Hematopoietic multipotent progenitor cell treated with erythropoietin and hydrocortisone succinate and interleukin-3 and kit ligand, for 6 days (in vitro differentiated cells): ENCODE measurements at regions not wholly inside any gene's neighbourhood (a gene's known extent, or its start where the extent isn't known, plus 50 kb on each side); places are given as distances from the start of the nearest gene placed in this dataset.
A peak's percentile ranks its signal among the peaks of the same experiment; 100 is the strongest.
"Not testable (repeated sequence)": the region's sequence is repeated elsewhere in the genome, so short reads cannot be mapped to it uniquely, and the experiment has no call there.

Experiments
- DNase-seq: peaks from one replicate; pipeline ENCODE4 v3.0.0-alpha.2; 2015

DNA sequence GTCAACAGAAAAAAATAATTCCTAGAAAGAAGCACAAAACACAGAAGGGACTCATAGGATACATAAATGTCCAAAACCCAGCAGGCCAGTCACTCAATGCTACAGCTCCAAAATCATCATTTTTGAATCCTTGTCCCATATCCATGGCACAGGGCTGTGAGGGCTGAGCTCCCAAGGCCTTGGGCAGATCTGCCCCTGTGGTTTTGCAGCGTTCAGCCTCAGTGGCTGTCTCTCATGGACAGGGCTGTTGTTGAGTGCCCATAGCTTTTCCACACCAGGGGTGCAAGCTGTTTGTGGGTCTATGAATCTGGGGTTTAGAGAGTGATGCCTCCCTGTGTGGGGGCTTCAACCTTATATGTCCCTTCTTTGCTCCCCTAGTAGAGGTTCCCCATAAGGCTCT lies 243.2 kb downstream of the CWH43 start:
- not testable (repeated sequence) for DNase-seq

DNA sequence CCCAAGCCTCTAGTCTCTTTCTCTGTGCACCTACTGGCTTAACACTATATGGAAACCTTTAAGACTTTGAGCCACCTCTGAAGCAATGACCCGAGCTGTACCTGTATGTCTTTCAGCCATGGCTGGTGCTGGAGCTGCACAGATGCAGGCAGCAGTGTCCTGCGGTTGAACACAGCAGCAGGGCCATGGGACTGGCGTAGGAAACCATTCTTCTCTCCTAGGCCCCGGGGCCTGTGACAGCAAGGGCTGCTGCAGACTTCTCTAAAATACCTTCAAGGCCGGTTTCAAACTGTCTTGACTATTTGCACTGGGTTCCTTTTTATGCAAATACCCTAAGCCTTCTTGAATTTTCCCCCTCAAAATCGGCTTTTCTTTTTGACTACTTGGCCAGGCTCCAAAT lies 243.6 kb downstream of the CWH43 start:
- DNase-seq, result not testable (repeated sequence)

DNA sequence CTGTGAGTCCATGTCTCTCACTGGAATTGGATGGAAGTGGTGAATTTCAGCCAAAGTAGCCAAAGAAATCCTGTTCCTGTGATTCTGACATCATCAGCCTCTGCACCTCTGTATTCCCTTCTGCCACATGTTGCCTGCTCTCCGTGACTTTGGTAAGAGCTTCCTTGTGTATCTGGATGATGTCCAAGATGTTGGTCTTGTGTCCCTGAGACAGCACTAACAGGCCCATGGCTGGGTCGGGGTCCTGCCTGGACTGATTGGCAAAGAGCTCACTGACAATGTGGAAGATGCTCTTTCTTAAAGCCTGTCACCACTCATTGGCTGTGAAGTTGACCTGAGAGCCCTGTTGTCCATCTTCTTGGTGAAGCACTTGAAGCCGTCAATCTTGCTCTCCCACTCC lies 247.3 kb downstream of the CWH43 start:
- DNase-seq, result not testable (repeated sequence)

DNA sequence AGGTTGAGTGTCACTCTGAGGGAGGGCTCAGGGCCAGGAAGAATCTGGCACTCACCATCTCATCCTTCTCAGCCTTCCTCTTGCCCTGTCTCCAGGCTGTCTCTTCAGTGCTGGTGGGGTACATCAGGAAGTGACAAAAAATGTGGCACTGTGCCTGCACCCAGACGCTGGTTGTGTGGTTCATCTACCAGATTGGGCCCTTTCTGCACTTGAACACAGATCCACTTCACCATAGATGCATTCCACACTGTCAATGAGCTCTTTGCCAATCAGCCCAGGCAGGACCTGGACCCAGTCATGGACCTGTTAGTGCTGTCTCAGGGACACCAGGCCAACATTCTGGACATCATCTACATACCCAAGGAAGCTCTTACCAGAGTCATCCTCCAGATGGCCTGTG lies 247.7 kb downstream of the CWH43 start:
- DNase-seq, result not testable (repeated sequence)

DNA sequence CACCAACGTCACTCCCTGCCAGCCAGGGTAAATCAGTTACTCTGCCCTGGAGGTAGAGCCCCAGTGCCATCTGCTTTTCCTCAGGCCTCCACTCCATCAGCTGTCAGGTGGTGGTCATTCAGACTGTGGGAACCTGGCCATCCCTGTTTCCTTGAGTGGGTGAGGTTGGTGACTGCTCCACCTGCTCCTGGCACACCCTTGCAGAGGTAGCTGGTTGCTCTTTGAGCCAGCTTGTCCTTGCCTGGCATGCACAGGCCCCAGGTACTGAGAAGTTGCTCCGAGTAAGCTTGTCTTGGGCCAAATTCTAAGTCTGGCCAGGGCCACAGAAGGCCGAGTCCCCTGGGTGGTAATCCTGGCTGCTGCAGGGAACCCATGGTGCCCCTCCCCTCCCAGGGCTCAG lies 248.3 kb downstream of the CWH43 start:
- DNase-seq, result not testable (repeated sequence)

DNA sequence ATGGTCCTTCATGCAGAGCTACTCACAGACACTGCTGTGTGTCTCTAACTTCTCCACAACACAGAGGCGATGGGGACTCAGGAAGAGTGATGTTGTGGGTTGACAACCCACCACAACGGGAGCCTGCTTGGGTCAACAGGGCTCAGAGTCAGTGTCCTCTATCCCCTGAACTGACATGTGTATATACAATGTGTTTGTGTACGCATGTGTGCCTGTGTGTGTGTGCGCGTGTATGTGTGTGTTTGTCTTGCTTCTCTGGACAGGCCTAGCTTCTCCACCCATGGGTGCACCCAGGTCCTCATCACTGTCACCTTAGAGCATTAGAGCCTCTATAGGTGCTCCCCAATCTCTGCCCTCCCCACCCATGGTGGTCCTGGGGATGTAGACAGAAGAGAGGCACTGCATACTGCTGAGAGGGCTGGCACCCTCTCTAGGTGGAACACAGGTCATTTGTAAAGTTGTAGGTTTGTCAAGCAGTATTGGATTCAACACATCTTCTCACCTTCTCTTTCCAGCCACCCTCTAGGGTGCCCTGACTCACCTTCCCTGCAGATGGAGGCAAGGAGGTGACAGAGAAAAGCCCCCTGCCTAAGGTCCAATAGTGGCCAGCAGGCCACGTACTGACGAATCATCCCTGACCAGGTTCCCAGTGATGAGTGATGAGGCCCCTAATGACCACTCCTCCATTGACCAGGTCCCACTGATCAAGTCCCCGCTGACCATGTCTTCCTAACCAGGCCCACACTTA lies 249.5 kb downstream of the CWH43 start:
- DNase-seq, result not testable (repeated sequence)

DNA sequence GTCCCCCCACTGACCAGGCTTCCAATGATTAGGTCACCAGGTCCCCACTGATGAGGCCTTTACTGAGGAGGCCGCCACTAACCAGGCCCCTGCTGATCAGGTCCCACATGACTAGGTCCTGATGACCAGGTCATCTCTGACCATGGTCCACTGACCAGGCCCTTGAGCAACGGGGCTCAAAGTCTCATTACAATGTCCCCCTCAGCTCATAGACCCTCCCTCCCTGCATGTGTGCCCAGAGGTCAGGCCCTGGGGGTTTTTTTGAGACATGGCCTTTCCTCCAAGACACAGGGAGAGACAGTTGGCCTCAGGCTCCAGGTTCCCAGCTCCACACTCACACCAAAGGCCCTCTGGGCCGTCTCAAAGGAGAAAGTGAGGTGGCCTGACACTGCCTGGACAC lies 250.4 kb downstream of the CWH43 start:
- DNase-seq, result not testable (repeated sequence)

DNA sequence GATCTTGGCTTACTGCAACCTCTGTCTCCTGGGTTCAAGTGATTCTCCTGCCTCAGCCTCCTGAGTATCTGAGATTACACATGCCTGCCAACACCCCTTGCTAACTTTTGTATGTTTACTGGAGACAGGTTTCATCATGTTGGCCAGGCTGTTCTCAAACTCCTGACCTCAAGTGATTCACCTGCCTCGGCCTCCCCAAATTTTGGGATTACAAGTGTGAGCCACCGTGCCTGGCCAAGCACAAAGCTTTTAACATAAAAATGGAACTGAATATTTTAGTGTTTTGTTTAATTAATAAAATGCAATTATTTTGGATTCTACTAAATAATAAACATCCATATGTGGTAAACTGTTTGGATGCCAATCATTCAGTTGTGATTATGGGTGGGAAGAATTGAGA lies 255.2 kb downstream of the CWH43 start:
- DNase-seq, result not testable (repeated sequence)

DNA sequence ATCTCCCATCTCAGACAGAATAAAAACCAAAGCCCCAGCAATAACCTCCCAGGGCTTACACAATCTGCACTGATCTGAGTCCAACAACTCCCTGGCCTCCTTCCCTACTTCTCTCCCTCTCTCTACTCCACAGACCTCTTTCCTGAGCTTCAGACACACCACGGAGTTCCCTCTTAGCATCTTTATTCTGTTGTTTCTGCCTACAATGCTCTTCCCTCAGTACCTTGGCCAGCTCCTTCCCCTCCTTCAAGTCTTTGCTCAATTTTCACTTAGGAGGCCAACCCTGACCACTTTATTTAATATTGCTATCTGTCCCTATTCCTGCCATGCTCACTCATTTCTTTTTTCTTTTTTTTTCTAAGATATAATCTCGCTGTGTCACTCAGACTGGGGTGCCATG lies 276.7 kb downstream of the CWH43 start:
- not testable (repeated sequence) for DNase-seq

DNA sequence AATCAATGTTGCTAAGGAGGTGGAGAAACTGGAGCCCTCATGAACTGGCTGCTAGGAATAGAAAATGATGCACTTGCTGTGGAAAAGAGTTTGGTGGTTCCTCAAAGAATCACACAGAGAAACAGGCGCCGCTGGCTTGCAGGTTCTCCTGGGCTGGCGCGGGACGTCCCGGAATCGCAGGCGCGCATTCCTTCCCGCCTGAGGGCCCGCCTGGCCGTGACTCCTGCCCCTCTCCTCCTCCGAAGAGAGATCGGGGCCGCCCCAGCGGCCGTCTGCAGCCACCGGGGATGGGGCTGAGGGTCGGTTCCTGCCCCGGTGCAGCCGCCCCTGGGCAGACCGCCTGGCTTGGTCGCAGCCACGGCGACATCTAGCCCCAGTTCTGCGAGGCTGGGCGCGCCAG lies 284.4 kb downstream of the CWH43 start:
- DNase-seq, result not testable (repeated sequence)

DNA sequence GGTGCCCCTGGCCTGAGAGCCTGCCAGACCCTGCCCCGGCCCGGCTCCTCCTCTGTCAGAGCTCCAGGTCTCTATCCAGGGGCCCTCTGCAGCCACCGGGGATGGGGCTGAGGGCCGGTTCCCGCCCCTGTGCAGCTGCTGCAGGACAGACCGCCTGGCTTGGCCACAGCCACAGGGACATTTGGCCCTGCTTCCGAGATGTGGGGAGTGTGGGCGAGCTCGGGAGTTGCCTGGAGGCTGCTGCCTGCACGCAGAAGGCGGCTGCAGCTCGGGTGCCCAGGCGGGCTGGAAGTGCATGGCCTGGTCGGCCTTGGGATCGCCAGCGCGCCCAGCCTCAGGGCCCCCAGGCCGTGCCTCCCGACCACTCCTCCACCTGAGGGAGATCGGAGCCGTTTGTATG lies 284.8 kb downstream of the CWH43 start:
- DNase-seq, result not testable (repeated sequence)

DNA sequence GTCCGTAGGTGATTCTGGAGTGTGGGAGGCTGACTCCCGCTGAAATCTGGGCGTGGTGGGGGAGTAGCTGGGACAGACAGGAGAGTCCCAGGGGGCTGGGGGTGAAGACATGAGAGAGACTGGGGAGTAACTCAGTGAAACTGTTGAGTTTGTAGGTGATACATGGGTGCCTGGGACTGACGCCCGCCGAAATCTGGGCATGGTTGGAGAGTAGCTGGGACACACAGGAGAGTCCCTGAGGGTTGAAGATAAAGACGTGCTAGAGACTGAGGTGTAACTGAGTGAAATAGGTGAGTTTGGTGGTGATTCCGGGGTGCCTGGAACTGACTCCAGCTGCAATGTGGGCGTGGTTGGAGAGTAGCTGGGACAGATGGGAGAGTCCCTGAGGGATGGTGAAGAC lies 299.8 kb downstream of the CWH43 start:
- not testable (repeated sequence) for DNase-seq

DNA sequence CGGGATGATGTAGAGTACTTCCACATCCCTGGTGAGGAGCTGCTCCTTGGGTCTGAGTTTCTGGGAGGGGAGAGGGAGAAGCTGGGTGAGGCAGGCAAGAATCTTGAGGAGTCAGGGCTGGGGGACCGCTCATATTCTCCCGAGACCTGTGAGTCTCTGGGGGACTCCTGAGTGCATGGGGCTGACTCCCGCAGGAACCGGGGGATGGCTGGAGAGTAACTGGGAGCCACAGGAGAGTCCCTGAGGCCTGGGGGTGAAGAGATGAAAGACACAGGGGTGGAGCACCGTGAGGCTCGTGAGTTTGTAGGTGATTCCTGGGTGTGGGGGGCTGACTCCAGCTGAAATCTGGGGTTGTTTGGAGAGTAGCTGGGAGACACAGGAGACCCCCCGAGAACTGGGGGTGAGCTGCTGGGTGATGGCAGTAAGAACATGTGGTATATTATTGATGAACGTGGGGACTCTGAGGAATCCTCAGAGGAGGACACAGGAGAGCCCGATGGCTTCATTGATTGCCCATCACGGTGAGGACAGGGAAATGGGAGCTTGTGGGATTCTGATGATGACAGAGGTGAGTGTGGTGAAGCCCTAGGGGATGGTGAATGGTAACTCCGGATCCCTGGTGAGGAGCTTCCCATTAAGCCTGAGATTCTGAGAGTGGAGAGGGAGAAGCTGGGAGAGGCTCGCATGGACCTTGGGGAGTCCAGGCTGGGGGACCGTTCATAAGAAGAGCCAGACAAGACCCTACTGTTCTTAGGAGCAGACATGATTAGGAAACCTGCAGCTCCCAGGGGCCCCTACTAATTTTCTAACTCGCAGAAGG lies 301.1 kb downstream of the CWH43 start:
- peak; percentile 1 for DNase-seq

DNA sequence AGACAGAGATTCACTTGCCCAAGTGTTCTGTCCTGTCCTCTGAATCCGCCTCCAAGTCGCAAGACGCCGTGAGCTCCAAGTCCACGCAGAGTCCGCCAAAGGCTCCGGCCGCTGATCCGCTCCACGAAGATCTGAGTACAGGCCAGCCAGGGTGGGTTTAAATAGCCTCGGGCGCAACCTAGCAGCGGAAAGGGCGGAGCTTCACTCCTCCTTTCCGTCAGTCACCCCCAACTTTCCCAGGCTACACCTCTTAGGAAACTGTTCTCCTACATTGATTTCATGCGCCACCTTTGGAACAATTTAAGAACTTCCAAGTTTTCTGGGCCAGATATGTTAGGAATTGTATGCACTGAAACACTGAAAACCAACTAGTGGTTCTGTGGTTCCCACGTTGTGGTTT lies 301.8 kb downstream of the CWH43 start:
- DNase-seq, result peak; percentile 0

DNA sequence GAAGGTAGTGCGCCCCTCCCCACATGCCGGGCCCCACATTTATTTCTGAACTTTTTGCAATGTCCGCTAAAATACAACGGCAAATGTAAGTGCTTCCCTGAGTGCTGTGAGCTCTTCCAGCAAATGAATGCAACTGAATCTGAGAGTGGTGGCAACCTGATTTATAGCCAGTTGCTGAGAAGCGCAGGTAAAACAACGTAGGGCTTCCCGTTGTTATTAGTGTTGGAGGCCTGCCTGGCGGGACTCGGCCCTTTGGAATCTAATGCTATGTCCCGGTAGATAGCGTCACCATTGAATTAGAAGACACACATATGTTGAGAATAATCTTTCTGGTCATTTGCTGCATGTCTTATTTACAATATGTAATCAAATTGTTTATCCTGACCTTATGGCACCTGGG lies 302.7 kb downstream of the CWH43 start:
- peak; percentile 1 for DNase-seq

DNA sequence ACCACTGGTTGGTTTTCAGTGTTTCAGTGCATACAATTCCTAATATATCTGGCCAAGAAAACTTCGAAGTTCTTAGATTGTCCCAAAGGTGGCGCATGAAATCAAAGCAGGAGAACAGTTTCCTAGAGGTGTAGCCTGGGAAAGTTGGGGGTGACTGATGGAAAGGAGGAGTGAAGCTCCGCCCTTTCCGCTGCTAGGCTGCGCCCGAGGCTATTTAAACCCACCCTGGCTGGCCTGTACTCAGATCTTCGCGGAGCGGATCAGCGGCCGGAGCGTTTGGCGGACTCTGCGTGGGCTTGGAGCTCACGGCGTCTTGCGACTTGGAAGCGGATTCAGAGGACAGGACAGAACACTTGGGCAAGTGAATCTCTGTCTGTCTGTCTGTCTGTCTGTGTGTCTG lies 328.7 kb downstream of the CWH43 start:
- not testable (repeated sequence) for DNase-seq

DNA sequence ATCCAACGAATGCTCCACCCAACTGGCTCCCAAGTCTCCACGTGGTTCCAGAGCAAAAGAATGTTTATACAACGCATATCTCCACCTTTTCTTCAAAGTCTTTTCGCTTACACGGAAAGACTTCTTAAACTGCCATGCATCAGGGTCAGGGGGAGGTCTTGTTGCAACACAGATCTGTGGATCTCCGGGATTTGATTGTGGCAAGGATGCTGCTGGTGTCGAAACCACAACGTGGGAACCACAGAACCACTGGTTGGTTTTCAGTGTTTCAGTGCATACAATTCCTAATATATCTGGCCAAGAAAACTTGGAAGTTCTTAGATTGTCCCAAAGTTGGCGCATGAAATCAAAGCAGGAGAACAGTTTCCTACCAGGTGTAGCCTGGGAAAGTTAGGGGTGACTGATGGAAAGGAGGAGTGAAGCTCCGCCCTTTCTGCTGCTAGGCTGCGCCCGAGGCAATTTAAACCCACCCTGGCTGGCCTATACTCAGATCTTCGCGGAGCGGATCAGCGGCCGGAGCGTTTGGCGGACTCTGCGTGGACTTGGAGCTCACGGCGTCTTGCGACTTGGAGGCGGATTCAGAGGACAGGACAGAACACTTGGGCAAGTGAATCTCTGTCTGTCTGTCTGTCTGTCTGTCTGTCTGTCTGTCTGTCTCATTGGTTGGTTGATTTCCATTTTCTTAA lies 334.8 kb downstream of the CWH43 start:
- DNase-seq, result not testable (repeated sequence)

DNA sequence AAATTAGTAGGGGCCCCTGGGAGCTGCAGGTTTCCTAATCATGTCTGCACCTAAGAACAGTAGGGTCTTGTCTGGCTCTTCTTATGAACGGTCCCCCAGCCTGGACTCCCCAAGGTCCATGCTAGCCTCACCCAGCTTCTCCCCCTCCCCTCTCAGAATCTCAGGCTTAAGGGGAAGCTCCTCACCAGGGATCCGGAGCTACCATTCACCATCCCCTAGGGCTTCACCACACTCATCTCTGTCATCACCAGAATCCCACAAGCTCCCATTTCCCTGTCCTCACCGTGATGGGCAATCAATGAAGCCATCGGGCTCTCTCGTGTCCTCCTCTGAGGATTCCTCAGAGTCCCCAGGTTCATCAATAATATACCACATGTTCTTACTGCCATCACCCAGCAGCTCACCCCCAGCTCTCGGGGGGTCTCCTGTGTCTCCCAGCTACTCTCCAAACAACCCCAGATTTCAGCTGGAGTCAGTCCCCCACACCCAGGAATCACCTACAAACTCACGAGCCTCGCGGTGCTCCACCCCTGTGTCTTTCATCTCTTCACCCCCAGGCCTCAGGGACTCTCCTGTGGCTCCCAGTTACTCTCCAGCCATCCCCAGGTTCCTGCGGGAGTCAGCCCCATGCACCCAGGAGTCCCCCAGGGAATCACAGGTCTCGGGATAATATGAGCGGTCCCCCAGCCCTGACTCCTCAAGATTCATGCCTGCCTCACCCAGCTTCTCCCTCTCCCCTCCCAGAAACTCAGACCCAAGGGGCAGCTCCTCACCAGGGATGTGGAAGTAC lies 335.6 kb downstream of the CWH43 start:
- not testable (repeated sequence) for DNase-seq

DNA sequence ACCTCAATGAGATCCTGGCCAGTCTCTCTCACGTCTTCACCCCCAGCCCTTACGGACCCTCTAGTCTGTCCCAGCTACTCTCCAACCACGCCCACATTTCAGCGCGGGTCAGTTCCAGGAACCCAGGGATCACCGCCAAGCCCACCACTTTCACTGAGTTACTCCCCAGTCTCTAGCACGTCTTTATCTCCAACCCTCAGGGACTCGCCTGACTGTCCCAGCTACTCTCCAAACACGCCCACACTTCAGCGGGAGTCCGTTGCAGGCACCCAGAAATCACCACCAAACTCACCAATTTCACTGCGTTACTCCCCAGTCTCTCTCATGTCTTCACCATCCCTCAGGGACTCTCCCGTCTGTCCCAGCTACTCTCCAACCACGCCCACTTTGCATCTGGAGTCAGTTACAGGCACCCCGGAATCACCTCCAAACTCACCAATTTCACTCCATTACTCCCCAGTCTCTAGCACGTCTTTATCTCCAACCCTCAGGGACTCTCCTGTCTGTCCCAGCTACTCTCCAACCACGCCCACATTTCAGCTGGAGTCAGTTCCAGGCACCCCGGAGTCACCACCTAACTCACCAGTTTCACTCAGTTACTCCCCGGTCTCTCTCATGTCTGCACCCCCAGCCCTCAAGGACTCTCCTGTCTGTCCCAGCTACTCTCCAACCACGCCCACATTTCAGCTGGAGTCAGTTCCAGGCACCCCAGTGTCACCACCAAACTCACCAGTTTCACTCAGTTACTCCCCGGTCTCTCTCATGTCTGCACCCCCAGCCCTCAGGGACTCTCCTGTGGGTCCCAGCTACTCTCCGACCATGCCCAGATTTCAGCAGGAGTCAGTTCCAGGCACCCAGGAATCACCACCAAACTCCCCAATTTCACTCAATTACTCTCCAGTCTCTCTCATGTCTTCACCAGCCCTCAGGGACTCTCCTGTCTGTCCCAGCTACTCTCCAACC lies 336.8 kb downstream of the CWH43 start:
- DNase-seq, result not testable (repeated sequence)

DNA sequence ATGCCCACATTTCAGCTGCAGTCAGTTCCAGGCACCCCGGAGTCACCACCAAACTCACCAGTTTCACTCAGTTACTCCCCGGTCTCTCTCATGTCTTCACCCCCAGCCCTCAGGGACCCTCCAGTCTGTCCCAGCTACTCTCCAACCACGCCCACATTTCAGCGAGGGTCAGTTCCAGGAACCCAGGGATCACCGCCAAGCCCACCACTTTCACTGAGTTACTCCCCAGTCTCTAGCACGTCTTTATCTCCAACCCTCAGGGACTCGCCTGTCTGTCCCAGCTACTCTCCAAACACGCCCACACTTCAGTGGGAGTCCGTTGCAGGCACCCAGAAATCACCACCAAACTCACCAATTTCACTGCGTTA lies 337.5 kb downstream of the CWH43 start:
- DNase-seq, result not testable (repeated sequence)
